Body of pancreas (tissue), 4 donors: ENCODE measurements at regions not wholly inside any gene's neighbourhood (a gene's known extent, or its start where the extent isn't known, plus 50 kb on each side); places are given as distances from the start of the nearest gene placed in this dataset.

Source experiments
- ATAC-seq: fragments of 150-250 bp; one replicate; pipeline ENCODE4 v1.9.1; 2016
- DNase-seq, 4 donors: peaks; one replicate each; pipeline ENCODE4 v3.0.0-alpha.2; 2019
- H3K27ac ChIP-seq, 4 donors: fragments of 200-600 bp; sonication (generic); 1 replicate in 3 of 4; 2 replicates in 1 of 4; pipeline versions ENCODE4 v1.5.1 to v1.6.1; 2016 to 2019; ENCODE audit warnings: mild to moderate bottlenecking in 1 of 4, mixed read lengths in 1 of 4, moderate library complexity in 1 of 4
- H3K27me3 ChIP-seq, 2 donors: fragments of 200-600 bp; sonication (generic); one replicate each; pipeline ENCODE4 v1.6.0; 2016; ENCODE audit warnings: mild to moderate bottlenecking in 1 of 2
- H3K36me3 ChIP-seq, 2 donors: fragments of 200-600 bp; sonication (generic); replicated peaks in 1 of 2; 2 replicates each; pipeline ENCODE4 v1.5.1; 2016; ENCODE audit warnings: low read depth in 2 of 2; ENCODE audit not compliant: insufficient read depth in 1 of 2
- H3K4me1 ChIP-seq: fragments of 200-600 bp; sonication (generic); one replicate; pipeline ENCODE4 v1.6.0; 2016
- H3K4me3 ChIP-seq, 2 donors: fragments of 200-600 bp; sonication (generic); 1 replicate in 1 of 2; 2 replicates in 1 of 2; pipeline ENCODE4 v1.5.1; 2016 to 2019
- H3K9me3 ChIP-seq, 3 donors: fragments of 200-600 bp; sonication (generic); 1 replicate in 2 of 3; 2 replicates in 1 of 3; pipeline ENCODE4 v1.5.1; 2016
- CTCF ChIP-seq, 7 experiments: fragments of 450-650 bp in 4 of 7; fragments of 200-600 bp in 3 of 7; sonication (generic) in 3 of 7; IDR thresholded peaks; one replicate each; pipeline ENCODE4 v1.5.1; 2016 to 2019; ENCODE audit warnings: antibody characterized with exemption in 7 of 7
- POLR2A ChIP-seq, 3 donors: fragments of 450-650 bp; IDR thresholded peaks; one replicate each; pipeline ENCODE4 v1.6.1; 2016; ENCODE audit warnings: antibody characterized with exemption in 3 of 3, mild to moderate bottlenecking in 2 of 3
- WGBS, 2 donors: methylation state at CpG; one replicate each; pipeline ENCODE4 v1.1.5; 2017; 5-methylcytosine and 5-hydroxymethylcytosine counted together
- intact Hi-C: fragments of 100-400 bp; cut with DNase I; formaldehyde crosslinking; loops from one replicate; pipeline ENCODE4 v1.15.1; 2023

- no peaks in the 10 kb centered on the region for H3K9me3 ChIP-seq
- H3K27ac ChIP-seq = no peak overlapping the region
- ATAC-seq = no peak
- H3K36me3 ChIP-seq = no peaks in the 10 kb centered on the region
- 72 to 78% methylated on average over 1 of the region's 1 CpG for WGBS, 2 donors
- TF ChIP-seq POLR2A (IDR thresholded peaks at IDR 0.05) (no peak), CTCF (IDR thresholded peaks at IDR 0.05) (no peak)
- no peak overlapping the region for H3K4me3 ChIP-seq
- no peaks in the 10 kb centered on the region for H3K4me1 ChIP-seq
- H3K27me3 ChIP-seq = no peaks in the 10 kb centered on the region
- no peak for DNase-seq
- intact Hi-C loops = no loop called here
Measured at GRCh38 chr18:67862069-67862468, 345.5 kb upstream of the DSEL start.

GRCh38 chr18:67854340-67854739, 337.8 kb upstream of the DSEL start:
- Histone ChIP-seq H3K27me3 (no peaks in the 10 kb centered on the region), H3K4me3 (no peak overlapping the region), H3K36me3 (no peaks in the 10 kb centered on the region), H3K4me1 (no peaks in the 10 kb centered on the region), H3K27ac (no peak overlapping the region), H3K9me3 (no peaks in the 10 kb centered on the region)
- no peak for ATAC-seq
- TF ChIP-seq CTCF (IDR thresholded peaks at IDR 0.05) (no peak), POLR2A (IDR thresholded peaks at IDR 0.05) (no peak)
- DNase-seq = no peak
- intact Hi-C loops = no loop called here

- intact Hi-C loops = no loop called here
- H3K4me1 ChIP-seq = no peaks in the 10 kb centered on the region
Measured at GRCh38 chr18:67846422-67847098, 330.0 kb upstream of the DSEL start.

GRCh38 chr18:67845035-67845434, 328.5 kb upstream of the DSEL start:
- no peak for DNase-seq
- no peak overlapping the region for H3K4me3 ChIP-seq
- no peaks in the 10 kb centered on the region for H3K9me3 ChIP-seq
- no peak for TF ChIP-seq CTCF (IDR thresholded peaks at IDR 0.05)
- TF ChIP-seq POLR2A (IDR thresholded peaks at IDR 0.05) = no peak
- no peak for ATAC-seq
- H3K27me3 ChIP-seq = no peaks in the 10 kb centered on the region
- H3K4me1 ChIP-seq = no peaks in the 10 kb centered on the region
- no peaks in the 10 kb centered on the region for H3K36me3 ChIP-seq
- no peak overlapping the region for H3K27ac ChIP-seq
- intact Hi-C loops = no loop called here

More at GRCh38 chr18:67846422-67847098, 330.0 kb upstream of the DSEL start:
- Histone ChIP-seq H3K27ac (no peak overlapping the region), H3K27me3 (no peaks in the 10 kb centered on the region), H3K36me3 (no peaks in the 10 kb centered on the region), H3K4me3 (no peak overlapping the region), H3K9me3 (no peaks in the 10 kb centered on the region)
- ATAC-seq = no peak
- 77 to 86% methylated on average over 4 of the region's 4 CpGs for WGBS, 2 donors
- TF ChIP-seq POLR2A (IDR thresholded peaks at IDR 0.05) (no peak), CTCF (IDR thresholded peaks at IDR 0.05) (no peak)
- no peak for DNase-seq

GRCh38 chr18:67840379-67840778, 323.9 kb upstream of the DSEL start:
- H3K4me3 ChIP-seq = no peak overlapping the region
- DNase-seq (no peak), ATAC-seq (no peak)
- intact Hi-C loops = no loop called here
- WGBS, 2 donors = 43 to 44% methylated on average over 5 of the region's 5 CpGs
- no peak overlapping the region for H3K27ac ChIP-seq
- H3K4me1 ChIP-seq = no peaks in the 10 kb centered on the region
- no peaks in the 10 kb centered on the region for H3K36me3 ChIP-seq
- TF ChIP-seq POLR2A (IDR thresholded peaks at IDR 0.05) = no peak
- no peak for TF ChIP-seq CTCF (IDR thresholded peaks at IDR 0.05)
- H3K9me3 ChIP-seq = no peaks in the 10 kb centered on the region
- no peaks in the 10 kb centered on the region for H3K27me3 ChIP-seq
